Mesodermal cell (in vitro differentiated cells): ENCODE measurements at regions not wholly inside any gene's neighbourhood (a gene's known extent, or its start where the extent isn't known, plus 50 kb on each side); places are given as distances from the start of the nearest gene placed in this dataset.

ENCODE experiments used
- H3K27ac ChIP-seq: 2 replicates; pipeline ENCODE4 v1.7.0; 2013; ENCODE audit warnings: mild to moderate bottlenecking, low read depth, low read length, moderate library complexity; ENCODE audit not compliant: severe bottlenecking
- H3K36me3 ChIP-seq: 2 replicates; pipeline ENCODE4 v1.7.1; 2013; ENCODE audit warnings: mild to moderate bottlenecking, low read length, moderate library complexity; ENCODE audit not compliant: control insufficient read depth, insufficient read depth
- H3K4me1 ChIP-seq: one replicate; pipeline ENCODE4 v1.7.1; 2013; ENCODE audit warnings: mild to moderate bottlenecking, low read length; ENCODE audit not compliant: insufficient read depth, control insufficient read depth, poor library complexity, severe bottlenecking
- H3K4me3 ChIP-seq: 2 replicates; pipeline ENCODE4 v1.7.0; 2013; ENCODE audit warnings: low read length, control low read depth, mild to moderate bottlenecking; ENCODE audit not compliant: insufficient read depth, poor library complexity, severe bottlenecking; ENCODE audit errors: extremely low read depth
- H3K9me3 ChIP-seq: 2 replicates; pipeline ENCODE4 v1.7.1; 2013; ENCODE audit warnings: mild to moderate bottlenecking, low read length, moderate library complexity; ENCODE audit not compliant: control insufficient read depth
- WGBS, 2 experiments: methylation state at CpG; one replicate each; pipeline ENCODE4 v1.1.5; 2013; ENCODE audit warnings: missing lambda C conversion rate in 2 of 2; ENCODE audit not compliant: insufficient coverage in 2 of 2; 5-methylcytosine and 5-hydroxymethylcytosine counted together

GRCh38 chr6:16817594-16817993 lies 56.3 kb upstream of the ATXN1 start:
- H3K9me3 ChIP-seq = peaks cover 10% of the 10 kb centered on the region
- H3K27ac ChIP-seq = no peak overlapping the region
- H3K4me1 ChIP-seq = no peaks in the 10 kb centered on the region
- no peak overlapping the region for H3K4me3 ChIP-seq
- WGBS, 2 experiments = 96 to 100% methylated on average over 2 to 3 of the region's 3 CpGs
- no peaks in the 10 kb centered on the region for H3K36me3 ChIP-seq

GRCh38 chr6:16816891-16817290 lies 55.6 kb upstream of the ATXN1 start:
- H3K36me3 ChIP-seq = no peaks in the 10 kb centered on the region
- 0 to 40% methylated on average over 1 to 2 of the region's 3 CpGs for WGBS, 2 experiments
- peaks cover 17% of the 10 kb centered on the region for H3K9me3 ChIP-seq
- no peak overlapping the region for H3K27ac ChIP-seq
- H3K4me3 ChIP-seq = no peak overlapping the region
- no peaks in the 10 kb centered on the region for H3K4me1 ChIP-seq

- Histone ChIP-seq H3K4me3 (no peak overlapping the region), H3K9me3 (peaks cover 23% of the 10 kb centered on the region), H3K27ac (no peak overlapping the region), H3K4me1 (no peaks in the 10 kb centered on the region), H3K36me3 (no peaks in the 10 kb centered on the region)
- 100% methylated on average over 1 of the region's 2 CpGs; no CpG with 5 or more reads in 1 of the 2 experiments for WGBS, 2 experiments
Observed at GRCh38 chr6:16812993-16813392, 51.7 kb upstream of the ATXN1 start.

- 100% methylated on average over 1 of the region's 2 CpGs; no CpG with 5 or more reads in 1 of the 2 experiments for WGBS, 2 experiments
- H3K4me3 ChIP-seq = no peak overlapping the region
- H3K4me1 ChIP-seq = no peaks in the 10 kb centered on the region
- H3K27ac ChIP-seq = no peak overlapping the region
- no peaks in the 10 kb centered on the region for H3K36me3 ChIP-seq
- peaks cover 23% of the 10 kb centered on the region for H3K9me3 ChIP-seq
Observed at GRCh38 chr6:16811277-16811979, 50.2 kb upstream of the ATXN1 start.
